GM12865 (cell line): ENCODE measurements at regions not wholly inside any gene's neighbourhood (a gene's known extent, or its start where the extent isn't known, plus 50 kb on each side); places are given as distances from the start of the nearest gene placed in this dataset.

ENCODE experiments used
- DNase-seq: peaks from one replicate; pipeline ENCODE4 v3.0.0; 2010; ENCODE audit warnings: low read depth
- H3K4me3 ChIP-seq: 2 replicates; pipeline ENCODE4 v1.5.1; 2011; ENCODE audit warnings: mild to moderate bottlenecking, low read depth, low read length, control low read depth
- TF ChIP-seq, protein P1 (sequence below): IDR thresholded peaks from 2 replicates; pipeline ENCODE4 v1.5.1; 2011; ENCODE audit warnings: low read length, control low read depth, low read depth, inconsistent platforms; ENCODE audit not compliant: insufficient read depth; ENCODE audit errors: missing control alignments

DNA sequence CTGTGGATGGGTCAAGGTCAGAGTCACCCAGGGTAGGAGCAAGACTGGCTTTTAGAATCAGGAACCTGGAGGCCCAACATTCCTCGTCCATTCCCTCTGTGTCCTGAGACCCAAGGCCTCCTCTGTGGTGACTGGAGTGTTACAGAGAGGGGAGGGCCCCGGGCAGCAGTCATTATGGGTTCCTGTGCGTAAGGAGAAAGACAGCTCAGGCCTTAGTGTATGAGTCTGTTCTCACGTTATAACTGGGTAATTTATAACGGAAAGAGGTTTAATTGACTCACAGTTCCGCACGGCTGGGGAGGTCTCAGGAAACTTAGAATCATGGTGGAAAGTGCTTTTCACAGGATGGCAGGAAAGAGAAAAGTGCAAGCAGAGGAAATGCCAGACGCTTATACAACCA is 422.3 kb downstream of the TCERG1L start:
- no peak for DNase-seq
- H3K4me3 ChIP-seq, result no peak overlapping the region
- TF ChIP-seq, protein P1, sequence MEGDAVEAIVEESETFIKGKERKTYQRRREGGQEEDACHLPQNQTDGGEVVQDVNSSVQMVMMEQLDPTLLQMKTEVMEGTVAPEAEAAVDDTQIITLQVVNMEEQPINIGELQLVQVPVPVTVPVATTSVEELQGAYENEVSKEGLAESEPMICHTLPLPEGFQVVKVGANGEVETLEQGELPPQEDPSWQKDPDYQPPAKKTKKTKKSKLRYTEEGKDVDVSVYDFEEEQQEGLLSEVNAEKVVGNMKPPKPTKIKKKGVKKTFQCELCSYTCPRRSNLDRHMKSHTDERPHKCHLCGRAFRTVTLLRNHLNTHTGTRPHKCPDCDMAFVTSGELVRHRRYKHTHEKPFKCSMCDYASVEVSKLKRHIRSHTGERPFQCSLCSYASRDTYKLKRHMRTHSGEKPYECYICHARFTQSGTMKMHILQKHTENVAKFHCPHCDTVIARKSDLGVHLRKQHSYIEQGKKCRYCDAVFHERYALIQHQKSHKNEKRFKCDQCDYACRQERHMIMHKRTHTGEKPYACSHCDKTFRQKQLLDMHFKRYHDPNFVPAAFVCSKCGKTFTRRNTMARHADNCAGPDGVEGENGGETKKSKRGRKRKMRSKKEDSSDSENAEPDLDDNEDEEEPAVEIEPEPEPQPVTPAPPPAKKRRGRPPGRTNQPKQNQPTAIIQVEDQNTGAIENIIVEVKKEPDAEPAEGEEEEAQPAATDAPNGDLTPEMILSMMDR, result no peak

DNA sequence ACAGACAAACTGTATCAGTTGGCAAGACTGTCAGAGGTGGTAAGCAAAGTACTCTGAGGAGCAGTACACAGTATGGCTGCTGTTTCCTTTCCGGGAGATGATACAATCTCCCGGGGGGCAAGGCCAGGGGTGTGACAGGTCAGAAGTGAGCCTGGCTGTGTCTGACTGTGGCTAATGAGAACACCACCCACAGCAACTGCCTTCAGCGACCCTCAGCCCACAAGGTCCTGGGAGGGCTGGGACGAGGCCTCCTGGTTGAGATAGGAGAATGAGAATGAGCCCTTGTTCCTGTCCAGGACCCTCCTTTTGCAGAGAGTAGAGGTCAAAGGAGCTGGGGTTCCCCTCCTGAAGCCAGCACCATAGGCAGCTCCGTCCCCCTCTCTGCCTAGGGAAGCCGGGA is 421.7 kb downstream of the TCERG1L start:
- no peak for DNase-seq
- TF ChIP-seq, protein P1, result no peak
- H3K4me3 ChIP-seq, result no peak overlapping the region

DNA sequence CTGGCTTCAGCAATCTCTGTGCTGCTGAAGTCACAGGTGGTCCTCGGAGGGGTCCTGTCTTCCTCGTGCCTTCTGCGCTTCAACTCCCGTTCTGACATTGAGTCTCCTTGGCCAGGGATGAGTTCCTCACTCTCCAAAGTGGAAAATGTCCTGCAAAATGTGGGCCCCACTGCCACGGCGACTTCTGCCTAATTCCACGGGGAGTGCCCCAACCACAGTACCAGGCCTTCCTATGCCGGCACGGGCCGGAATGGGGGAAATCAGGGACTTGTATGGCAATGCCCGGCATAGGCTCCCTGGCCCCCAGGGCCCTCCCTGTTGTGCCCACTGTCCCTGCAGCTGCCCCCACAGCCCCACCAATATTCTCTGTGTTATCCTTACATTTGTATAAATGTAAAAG is 420.5 kb downstream of the TCERG1L start:
- DNase-seq, result no peak
- TF ChIP-seq, protein P1, result no peak
- H3K4me3 ChIP-seq, result no peak overlapping the region

DNA sequence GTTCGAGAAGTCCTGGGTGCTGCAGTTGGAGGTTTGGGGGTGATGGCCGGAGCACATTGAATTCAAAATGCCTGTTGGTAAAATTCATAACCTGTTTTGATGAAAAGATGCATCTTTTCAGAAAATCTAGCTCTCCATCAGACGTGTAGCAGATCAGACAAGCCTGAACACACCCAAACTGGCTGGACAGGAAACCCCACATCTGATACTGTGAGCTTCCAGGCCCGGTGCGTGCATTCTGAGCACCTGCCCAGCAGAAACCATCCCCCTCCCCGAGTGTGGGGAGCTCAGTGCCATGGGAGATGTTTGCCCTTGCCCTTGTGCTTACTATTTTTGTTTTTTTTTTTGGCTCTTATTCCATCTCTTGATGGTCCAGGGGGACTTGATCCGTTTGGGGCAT is 417.1 kb downstream of the TCERG1L start:
- no peak for DNase-seq
- no peak overlapping the region for H3K4me3 ChIP-seq
- TF ChIP-seq, protein P1, result no peak

DNA sequence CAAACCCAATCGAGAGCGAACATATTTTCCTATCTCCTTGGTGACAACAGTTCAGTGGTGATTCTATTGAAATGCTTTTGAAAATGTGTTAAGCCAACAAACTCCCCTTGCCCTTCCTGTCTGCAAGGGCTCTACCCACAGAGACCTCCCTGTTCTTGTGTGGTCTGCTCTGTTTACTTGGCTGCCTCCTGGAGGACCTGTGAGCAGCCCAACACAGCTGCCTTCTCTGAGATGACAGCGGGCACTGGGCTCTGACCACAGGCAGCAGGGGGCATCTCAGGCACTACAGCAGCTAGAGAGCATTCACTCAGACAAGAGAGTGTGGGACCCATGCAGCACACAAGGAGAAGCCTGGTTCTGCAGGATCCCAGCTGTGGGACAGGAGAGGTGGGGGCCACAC is 416.4 kb downstream of the TCERG1L start:
- TF ChIP-seq, protein P1, result no peak
- no peak overlapping the region for H3K4me3 ChIP-seq
- DNase-seq, result no peak

DNA sequence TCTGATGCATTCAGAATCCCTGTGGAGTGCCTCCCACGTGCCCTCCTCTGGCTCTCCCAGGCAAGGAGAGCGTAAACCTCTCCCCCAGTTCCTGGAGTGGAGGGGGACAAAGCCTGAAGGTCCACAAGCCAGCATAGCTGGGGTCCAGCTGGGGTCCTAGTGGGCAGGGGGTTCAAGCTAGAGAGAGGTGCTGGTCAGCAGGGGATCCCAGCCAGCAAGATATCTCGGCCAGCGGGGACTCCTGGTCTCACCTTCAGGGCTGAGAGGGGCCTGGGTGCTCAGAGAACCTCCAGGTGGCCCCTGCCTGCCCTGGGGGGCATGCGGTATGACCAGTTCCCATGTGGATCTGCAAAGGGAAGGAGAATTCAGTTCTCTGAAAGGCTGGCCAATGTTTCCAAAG is 413.7 kb downstream of the TCERG1L start:
- no peak overlapping the region for H3K4me3 ChIP-seq
- no peak for DNase-seq
- TF ChIP-seq, protein P1, result no peak

DNA sequence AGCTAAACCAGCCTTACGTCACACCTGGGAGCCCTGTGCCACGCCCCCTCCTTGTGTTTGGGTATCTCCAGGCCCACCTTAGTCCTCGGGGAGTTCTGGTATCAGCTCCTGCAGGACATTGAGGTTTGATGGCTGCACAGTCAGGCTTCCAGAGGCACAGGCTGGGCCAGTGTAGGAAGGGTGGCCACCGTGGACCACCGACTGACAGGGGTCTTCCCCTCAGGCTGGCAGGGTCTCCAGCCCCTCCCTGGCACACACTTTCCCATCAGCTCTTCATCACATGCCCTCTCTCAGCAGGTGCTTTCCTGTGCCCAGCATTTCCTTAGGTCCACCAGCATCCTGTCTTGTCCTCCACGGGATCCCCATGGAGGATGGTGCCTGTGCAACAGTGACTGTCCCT is 413.1 kb downstream of the TCERG1L start:
- no peak overlapping the region for H3K4me3 ChIP-seq
- TF ChIP-seq, protein P1, result no peak
- DNase-seq, result no peak
